GM19397 (cell line): ENCODE measurements at regions not wholly inside any gene's neighbourhood (a gene's known extent, or its start where the extent isn't known, plus 50 kb on each side); places are given as distances from the start of the nearest gene placed in this dataset.
"Not testable (repeated sequence)": the region's sequence is repeated elsewhere in the genome, so short reads cannot be mapped to it uniquely, and the experiment has no call there.

Source experiments
- ATAC-seq: cut with Tn5 transposase; IDR thresholded peaks from one replicate; pipeline ENCODE4 v1.9.1; 2021; ENCODE audit warnings: mild to moderate bottlenecking, moderate library complexity; ENCODE audit not compliant: unreplicated experiment

DNA sequence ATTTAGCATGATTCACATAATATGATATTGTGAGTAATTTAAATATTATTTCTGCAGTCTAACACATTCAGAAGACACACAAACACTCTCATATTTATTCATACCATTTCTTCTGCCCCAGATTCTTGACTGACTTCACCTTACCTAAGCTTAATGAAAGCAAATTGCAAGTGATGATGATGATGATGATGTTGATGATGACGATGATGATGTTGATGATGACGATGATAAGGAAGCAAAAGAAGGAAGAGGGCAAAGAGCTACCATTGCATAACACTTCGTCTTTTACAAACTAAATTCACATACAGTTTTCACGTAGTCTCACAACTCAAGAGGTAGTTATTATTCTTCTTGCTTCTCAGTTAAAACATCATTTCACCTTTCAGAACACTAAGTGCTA, 404.7 kb downstream of the NAF1 start:
- no peak for ATAC-seq

DNA sequence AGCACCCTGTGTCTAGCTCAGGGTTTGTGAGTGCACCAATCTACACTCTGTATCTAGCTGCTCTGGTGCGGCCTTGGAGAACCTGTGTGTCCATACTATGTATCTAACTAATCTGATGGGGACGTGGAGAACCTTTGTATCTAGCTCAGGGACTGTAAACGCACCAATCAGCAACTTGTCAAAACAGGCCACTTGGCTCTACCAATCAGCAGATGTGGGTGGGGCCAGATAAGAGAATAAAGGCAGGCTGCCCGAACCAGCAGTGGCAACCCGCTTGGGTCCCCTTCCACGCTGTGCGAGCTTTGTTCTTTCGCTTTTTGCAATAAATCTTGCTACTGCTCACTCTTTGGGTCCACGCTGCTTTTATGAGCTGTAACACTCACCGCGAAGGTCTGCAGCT, 426.5 kb downstream of the NAF1 start:
- ATAC-seq = not testable (repeated sequence)

DNA sequence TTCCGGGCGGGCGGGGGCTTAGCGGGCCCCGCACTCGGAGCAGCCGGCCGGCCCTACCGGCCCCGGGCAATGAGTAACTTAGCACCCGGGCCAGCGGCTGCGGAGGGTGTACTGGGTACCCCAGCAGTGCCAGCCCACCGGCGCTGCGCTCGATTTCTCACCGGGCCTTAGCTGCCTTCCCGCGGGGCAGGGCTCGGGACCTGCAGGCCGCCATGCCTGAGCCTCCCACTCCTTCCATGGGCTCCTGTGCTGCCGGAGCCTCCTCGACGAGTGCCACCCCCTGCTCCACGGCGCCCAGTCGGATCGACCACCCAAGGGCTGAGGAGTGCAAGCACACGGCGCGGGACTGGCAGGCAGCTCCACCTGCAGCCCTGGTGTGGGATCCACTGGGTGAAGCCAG, 427.1 kb downstream of the NAF1 start:
- ATAC-seq = not testable (repeated sequence)

DNA sequence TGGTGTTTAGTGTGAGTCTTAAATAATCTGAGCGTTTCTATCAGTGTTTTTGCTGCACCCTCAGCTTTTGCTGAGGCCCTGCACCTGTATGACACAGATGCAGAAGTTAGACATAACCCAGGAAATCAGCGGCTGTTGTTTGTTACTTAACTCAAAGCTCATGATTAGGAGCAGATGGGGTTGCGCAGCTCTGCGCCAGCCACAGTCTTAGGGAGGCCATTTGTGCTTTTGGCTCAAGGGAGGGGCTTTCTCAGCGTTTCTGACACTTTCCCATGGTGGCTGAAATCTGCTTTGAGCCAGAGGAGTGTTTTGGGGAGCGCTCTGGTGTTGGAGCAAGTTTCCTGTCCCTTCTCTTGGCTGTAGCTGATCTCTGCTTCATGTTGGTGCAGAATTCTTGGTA, 433.8 kb downstream of the NAF1 start:
- ATAC-seq = no peak

DNA sequence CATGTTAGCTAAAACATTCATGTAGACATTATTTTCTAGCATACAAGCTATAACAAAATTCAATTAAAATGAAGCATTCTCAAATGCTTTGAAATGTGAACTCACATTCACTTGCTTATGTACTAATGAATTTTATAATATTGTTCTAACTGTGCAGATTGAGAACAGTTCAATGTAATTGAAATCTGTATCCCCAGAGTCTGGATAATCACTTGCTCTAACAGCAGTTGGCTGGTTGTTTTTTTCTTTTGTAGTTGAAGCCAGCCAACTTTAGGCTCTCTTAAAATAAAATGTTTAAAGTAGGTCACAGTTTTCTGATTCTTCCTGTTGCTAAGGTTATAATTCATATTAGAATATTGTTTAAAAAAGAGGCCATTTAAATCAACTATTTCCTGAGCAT, 438.9 kb downstream of the NAF1 start:
- no peak for ATAC-seq

DNA sequence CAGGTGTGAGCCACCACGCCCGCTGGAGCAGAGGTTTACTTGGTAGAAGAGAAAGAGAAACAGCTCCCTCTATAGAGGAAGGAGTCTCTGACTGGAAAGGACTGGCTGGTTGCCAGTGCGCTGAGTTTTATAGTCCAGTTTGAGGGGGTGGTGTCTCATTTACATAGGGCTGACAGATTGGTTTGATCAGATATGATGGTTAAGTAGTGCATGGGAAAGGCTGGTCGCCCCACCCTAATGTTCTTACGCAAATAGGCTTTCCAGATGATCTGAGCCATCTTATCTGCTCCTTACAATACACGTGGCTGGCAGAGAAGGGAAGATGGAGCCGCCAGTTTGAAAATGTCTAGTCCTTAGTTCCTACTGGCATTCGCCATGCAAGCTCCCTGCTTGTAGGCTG, 439.5 kb downstream of the NAF1 start:
- no peak for ATAC-seq

DNA sequence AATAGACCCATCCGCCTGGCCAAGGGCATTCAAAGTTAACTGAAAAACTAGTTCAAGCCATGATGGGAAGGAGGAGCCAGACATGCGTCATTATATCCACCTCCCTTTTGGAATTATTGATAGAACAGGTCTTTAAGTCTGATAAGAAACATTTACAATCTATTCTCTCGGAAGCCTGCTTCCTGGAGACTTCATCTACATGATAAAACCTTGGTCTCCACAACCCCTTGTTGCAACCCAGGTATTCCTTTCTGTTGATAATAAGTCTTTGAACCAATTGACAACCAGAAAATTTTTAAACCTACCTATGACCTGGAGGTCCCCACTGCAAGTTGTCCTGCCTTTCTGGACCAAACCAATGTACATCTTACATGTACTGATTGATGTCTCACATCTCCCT, 451.3 kb downstream of the NAF1 start:
- ATAC-seq = no peak

DNA sequence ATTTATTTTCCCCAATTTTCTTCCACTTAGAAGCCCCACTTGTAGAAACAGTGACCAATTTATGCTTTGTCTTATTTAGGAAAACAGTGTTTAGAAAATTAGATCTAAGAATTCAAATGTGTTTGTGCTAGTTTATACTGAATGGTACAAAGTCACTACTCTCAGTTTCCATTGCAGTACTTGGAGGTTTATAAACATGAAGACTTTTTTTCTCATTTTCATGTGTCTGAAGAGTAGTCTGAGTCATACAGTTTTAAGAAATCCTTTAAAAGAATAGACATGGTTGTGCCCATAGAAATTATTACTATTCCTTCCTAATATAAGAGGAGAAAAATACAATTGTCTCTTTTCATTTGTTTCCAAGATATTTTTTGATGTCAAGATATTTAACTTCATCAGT, 458.7 kb downstream of the NAF1 start:
- ATAC-seq = no peak

DNA sequence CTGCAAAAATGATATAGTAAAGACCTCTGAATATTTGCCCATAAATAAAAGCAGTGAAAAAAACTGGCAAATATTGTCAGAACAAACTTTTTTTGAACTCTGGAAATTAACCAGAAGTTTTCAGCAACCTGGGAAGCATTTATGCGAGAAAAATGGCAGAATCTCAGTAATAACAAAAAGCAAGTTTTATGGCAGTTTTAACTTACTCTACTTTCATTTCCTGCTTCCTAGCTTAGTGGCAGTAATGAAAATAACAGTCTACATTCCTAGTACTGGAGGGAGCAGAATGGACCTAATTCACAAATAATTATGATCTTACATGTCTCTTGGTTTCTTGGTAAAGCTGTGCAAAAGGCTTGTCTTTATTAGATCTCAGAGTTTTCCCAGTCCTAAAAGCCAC, 460.1 kb downstream of the NAF1 start:
- ATAC-seq = no peak

DNA sequence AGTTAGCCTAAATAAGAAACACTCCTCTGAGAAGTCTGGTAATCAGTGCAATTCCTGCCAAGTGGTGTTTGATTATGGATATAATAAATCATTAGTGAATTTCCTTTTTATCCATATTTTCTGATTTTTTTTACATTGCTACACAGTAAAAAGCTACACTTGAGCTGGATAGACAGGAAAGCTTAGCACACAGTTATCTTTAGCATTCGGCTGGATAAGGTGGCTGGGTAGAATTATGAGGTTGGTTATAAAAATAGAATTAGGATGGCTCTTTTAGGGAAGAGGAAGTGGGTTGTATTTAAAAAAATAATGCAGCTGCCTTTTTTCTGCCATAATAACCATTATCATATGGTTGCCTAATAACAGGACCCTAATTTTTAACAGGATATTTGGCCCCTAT, 460.6 kb downstream of the NAF1 start:
- ATAC-seq = no peak

DNA sequence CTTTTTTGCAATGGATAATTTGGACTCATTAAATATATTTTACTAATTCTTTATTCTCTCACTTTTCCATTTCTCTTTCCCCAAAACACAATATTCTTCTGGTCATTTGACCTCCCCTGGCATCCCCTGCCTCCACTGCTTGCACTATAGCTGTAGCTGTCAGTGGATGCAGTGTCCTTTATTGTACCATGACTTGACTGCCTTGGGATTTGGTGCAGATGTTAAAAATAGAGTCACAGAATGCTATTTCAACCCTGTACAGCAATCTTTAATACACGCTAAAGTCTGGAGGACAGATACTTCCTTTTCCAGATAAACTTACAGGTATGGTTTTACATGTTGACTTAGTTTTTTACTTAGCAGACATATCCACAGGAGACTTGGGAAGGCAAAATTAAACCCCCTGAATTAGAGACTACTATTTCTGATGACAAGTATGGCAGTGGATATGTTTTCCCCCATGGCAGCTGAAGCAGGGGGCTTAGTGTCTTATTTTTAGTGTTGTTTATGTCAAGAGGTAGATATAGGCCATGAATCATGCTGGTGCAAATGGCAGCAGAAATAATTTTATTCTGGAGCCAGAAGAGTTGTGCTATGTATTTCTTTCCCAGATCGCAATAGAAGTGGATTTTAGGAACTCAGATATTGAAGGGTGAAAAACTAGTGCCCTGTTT, 461.4 kb downstream of the NAF1 start:
- ATAC-seq = no peak

DNA sequence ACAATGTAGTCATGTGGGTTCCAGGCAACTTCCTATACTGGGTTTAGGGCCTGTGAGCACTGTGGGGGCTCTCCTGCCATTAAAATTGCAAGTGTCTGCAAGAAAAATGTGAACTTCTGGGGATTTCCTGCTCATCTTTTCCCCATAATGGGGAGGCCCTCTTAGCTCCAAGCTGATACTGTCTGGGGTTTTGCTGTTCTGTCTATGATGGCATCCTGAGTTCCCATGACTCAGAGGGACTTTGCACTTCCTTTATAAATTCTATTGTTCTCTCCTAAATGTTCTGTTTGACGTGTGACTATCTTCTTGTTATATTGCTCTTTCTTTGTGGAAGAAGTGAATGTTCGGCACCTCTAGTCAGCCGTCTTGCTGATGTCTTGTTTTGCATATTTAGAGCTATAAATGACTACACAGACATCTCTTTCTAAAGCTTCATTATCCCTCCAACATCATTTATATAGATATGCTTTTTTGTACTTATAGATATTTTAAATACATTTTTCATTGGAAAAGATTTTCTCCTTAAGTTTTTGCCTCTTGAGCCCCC, 465.8 kb downstream of the NAF1 start:
- no peak for ATAC-seq

DNA sequence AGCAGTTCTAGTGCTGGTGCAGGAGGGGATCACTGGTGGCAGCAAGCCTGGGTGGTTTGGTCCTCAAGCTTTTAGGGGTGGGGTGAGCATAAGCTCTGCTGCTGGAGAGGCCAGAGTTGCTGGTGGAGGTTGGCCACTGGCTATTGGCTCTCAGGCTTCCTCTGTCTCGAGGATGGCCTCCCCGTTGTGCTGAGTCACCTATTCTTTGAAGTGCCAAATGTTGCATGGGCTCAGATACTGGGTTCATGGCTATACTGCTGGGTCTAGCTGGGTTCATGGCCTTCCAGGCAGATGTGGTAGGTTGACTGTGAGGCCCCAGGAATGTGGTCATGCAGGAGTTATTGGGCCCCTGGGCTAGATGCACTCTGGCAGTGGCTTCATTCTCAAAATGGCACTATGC, 466.3 kb downstream of the NAF1 start:
- ATAC-seq = no peak

DNA sequence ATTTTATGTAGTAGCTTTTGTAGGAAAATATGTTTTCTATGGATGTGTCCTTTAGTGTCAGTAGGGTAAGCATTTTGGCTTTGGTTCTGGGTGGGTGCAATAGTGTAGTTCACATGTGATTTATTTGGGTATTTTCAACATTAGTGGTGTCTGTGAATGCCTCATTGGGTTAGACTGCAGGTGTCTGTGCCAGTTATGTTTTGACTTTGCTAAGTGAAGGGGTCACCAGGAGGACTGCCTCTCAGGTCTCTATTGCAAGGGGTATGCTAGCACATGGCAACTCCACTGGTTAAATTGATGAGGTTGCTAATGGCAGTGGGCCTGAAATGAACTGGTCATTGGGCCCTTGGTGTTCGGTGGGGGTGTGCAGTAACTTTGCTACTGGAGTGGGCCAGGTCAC, 467.1 kb downstream of the NAF1 start:
- no peak for ATAC-seq

DNA sequence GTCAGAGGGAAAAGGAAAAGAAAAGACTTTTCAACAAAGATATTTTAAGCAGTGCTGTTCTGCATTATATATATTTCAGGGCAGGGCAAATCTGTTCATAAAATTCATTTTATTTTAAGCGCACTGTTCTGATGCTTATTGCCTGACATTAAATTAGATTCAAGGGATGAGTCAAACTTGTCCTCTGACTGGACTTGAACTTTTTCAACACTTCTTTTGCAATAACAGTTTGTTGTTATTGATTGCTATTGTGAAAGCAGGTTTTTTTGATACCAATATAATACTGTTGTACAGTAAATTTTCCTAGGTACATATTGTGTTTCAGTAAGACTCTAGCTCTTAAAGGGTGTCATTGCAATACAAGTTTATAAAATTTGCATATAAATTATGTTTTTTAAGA, 481.3 kb downstream of the NAF1 start:
- ATAC-seq = no peak

DNA sequence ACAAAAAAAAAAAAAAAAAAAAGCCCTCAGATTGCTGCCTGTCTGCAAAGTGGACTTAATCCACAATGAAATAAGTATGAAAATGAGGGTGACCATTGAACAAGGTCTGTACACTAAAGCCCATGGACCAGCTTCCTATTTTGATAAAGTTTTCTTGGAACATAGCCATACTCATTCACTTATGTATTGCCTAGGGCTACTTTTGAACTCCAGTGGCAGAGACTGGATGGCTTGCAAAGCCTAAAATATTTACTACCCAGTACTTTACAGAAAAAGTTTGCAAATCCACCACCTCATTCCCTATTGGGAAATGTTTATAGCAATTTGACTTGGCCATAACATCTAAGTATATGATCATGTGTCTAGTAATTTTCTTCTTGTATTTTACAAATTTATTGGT, 481.7 kb downstream of the NAF1 start:
- ATAC-seq = no peak

DNA sequence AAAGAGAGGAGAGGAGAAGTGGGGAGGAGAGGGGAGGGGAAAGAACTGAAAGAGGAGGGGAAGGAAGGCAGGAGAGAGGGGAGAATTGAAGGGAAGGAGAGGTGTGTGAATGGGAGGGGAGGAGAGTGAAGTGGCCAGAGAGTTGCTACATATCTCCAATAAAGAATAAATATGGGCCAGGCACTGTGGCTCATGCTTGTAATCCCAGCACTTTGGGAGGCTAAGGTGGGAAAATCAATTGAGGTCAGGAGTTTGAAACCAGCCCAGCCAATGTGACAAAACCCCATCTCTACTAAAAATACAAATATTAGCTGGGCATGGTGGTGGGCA, 482.4 kb downstream of the NAF1 start:
- ATAC-seq = peak; percentile 19

DNA sequence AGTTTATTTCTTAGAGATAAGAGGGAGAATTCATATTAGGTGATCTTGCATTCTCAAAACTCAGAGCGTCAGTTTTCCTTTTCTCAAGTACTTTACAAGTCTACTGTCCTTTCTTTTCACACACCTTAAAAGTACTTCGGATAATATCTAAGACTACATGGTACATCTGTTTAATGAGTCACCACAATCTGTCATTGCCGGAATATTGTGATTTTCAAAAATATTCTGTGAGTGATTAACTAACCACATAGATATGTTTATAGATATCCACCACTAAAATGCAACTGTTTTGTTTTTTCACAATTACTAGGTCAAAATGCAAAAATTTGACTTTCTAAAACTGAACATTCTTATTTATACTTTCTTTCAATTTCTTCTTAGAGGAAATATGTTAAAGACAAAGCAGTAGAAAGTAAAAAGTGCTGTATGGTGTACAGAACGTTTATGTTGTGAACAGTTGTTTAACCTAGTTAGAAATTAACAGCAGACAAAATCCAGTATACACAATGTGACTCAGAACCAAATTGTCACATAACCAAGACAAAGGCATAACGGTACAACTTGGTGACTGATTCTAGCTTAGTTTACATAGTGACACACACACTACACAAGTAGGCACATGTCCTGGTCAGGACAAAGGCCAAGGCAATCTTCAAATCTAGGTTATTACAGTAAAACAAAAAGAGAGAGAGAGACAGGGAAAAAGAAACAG, 482.9 kb downstream of the NAF1 start:
- peak; percentile 76 for ATAC-seq

DNA sequence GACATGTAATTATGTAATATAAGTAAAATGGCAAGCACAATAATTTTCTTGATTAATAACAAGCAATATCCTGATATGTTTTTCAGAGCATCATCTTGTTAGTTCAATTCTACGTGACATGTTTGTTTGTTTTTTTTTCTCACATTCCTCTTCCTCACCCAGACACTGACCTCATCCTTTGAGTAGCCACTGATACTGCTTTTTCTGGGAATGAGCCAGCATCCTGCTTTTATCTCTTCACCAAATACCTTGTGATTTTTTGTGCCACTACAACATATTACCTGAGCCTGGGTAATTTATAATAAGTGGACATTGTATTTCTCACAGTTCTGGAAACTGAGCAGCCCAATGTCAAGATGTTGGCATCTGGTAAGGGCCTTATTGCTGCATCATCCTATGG, 484.0 kb downstream of the NAF1 start:
- ATAC-seq = no peak

DNA sequence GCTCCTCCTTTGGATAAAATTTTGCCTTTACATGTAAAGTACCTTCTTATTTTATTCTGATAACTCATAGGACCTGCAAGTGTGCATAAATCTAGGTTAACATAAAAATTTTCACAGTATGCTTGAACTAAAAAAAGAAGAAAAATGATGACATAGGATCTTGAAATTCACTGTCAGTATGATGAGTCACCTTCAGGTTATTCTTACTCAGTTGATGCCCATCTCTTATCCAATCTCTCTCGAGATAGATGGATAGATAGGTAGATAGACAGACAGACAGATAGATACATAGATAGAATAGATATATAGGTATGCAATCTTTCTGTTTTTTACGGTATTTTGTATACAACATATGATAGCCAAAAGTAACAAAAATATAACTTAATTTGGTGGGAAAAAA, 485.5 kb downstream of the NAF1 start:
- ATAC-seq = no peak

DNA sequence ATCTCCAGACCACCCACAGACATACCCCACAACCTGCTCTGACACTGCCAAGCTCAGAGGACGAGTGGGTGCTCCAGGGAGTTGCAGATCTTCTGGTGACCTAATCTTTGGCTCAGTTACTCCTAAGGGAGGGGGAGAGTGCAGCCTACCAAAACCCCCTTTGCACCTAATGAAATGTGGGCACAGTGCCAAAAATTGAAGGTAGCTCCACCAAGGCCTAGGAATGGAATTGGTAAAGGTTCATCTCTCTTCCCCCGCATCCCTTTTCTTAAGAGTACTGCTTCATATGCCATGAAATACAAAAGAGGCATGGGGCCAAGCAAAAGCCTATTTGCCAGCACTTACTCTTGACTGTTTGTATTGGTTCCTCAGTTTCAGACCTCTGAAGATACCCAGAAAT, 491.0 kb downstream of the NAF1 start:
- no peak for ATAC-seq

DNA sequence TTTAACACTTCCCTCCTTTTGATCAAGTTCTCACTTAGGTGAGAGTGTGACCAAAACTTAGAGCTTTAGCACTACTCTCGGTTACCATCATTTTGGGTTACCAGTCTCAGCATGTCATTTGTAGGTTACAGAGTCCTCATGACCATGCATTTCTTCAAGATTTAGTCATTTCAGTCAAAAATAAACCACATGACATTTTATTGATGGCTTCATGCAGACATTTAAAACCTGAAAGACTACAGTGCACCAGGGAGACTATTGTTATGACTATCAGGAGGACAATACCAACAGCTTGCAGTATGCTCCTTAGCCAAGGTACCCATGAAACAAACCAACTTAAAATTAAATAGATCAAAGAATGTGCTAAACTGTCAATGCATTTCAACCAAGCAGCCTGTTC, 498.1 kb upstream of the FSTL5 start:
- no peak for ATAC-seq

DNA sequence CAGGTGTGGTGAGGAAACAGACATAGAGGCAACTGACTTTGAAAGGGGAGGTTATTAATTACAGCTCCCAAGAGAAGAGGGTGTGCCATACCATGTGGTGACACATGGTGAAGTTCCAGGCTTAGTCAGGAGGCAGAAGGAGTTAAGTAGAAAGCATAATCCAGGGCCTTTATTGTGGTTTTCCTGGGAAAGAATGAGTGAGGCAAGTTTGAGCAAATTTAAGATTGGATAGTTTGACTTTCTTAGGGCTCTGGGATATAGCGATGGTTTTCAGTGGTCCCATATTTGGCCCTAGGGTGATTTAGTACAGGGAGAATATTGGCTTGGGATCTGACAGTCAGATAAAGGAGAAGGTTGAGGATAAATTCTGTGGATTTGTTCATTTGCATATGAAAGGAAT, 495.9 kb upstream of the FSTL5 start:
- no peak for ATAC-seq
